Natural killer cell (primary cell): ENCODE measurements at regions not wholly inside any gene's neighbourhood (a gene's known extent, or its start where the extent isn't known, plus 50 kb on each side); places are given as distances from the start of the nearest gene placed in this dataset.

ENCODE experiments used
- ATAC-seq, 3 donors: fragments of 150-1000 bp in 2 of 3; fragments of 200-7000 bp in 1 of 3; cut with Tn5 transposase; 1 replicate in 1 of 3; 2 replicates in 2 of 3; pipeline ENCODE4 v1.10.0; 2021; ENCODE audit warnings: mild to moderate bottlenecking in 2 of 3, moderate library complexity in 2 of 3
- DNase-seq, 2 donors: peaks; one replicate each; pipeline versions ENCODE4 v3.0.0 to v3.0.0-alpha.2; 2013 to 2021; ENCODE audit warnings: mixed read lengths in 1 of 2
- H3K27ac ChIP-seq: one replicate; pipeline ENCODE4 v1.5.1; 2013; ENCODE audit warnings: mild to moderate bottlenecking, low read length
- H3K27me3 ChIP-seq: one replicate; pipeline ENCODE4 v1.6.1; 2013; ENCODE audit warnings: low read length; ENCODE audit not compliant: control insufficient read depth, insufficient read depth
- H3K36me3 ChIP-seq: one replicate; pipeline ENCODE4 v1.6.1; 2013; ENCODE audit warnings: low read length; ENCODE audit not compliant: control insufficient read depth, insufficient read depth
- H3K4me1 ChIP-seq: one replicate; pipeline ENCODE4 v1.6.1; 2013; ENCODE audit warnings: low read length; ENCODE audit not compliant: control insufficient read depth, insufficient read depth
- H3K4me3 ChIP-seq: one replicate; pipeline ENCODE4 v1.5.1; 2013; ENCODE audit warnings: low read length
- H3K9me3 ChIP-seq: one replicate; pipeline ENCODE4 v1.6.1; 2013; ENCODE audit warnings: low read length; ENCODE audit not compliant: control insufficient read depth, insufficient read depth
- H3K27ac Mint-ChIP-seq, 2 donors: one replicate each; pipeline ENCODE4 v1.8.0; 2022; ENCODE audit warnings: mild to moderate bottlenecking in 2 of 2, mixed read lengths in 2 of 2, moderate library complexity in 1 of 2
- H3K27me3 Mint-ChIP-seq, 2 donors: one replicate each; pipeline ENCODE4 v1.8.0; 2022; ENCODE audit warnings: low read depth in 2 of 2, mixed read lengths in 2 of 2
- H3K36me3 Mint-ChIP-seq: one replicate; pipeline ENCODE4 v1.8.0; 2022; ENCODE audit warnings: mixed read lengths
- H3K4me1 Mint-ChIP-seq, 2 donors: one replicate each; pipeline ENCODE4 v1.8.0; 2022; ENCODE audit warnings: mixed read lengths in 2 of 2
- H3K4me3 Mint-ChIP-seq: one replicate; pipeline ENCODE4 v1.8.0; 2022; ENCODE audit warnings: mild to moderate bottlenecking, moderate library complexity, mixed read lengths
- H3K9me3 Mint-ChIP-seq, 2 donors: one replicate each; pipeline ENCODE4 v1.8.0; 2022; ENCODE audit warnings: mixed read lengths in 2 of 2
- CTCF ChIP-seq: fragments of 200-600 bp; IDR thresholded peaks from one replicate; pipeline ENCODE4 v1.8.0; 2022; ENCODE audit warnings: antibody characterized with exemption
- WGBS: methylation state at CpG from one replicate; pipeline ENCODE4 v1.1.7; 2013; ENCODE audit warnings: missing lambda C conversion rate; ENCODE audit not compliant: insufficient coverage; 5-methylcytosine and 5-hydroxymethylcytosine counted together
- intact Hi-C: fragments of 100-400 bp; cut with micrococcal nuclease; formaldehyde crosslinking; loops from one replicate; pipeline ENCODE4 v1.14.2; 2022

GRCh38 chr12:25018146-25018545 lies 69.2 kb upstream of the BCAT1 start:
- Mint-ChIP-seq H3K4me3 (no peak overlapping the region), H3K27me3 (peaks cover 0 to 7% of the 10 kb centered on the region in 2 donors), H3K36me3 (no peaks in the 10 kb centered on the region), H3K27ac (no peak overlapping the region), H3K4me1 (no peaks in the 10 kb centered on the region), H3K9me3 (no peaks in the 10 kb centered on the region)
- no peak for TF ChIP-seq CTCF
- Histone ChIP-seq H3K4me1 (no peaks in the 10 kb centered on the region), H3K27me3 (no peaks in the 10 kb centered on the region), H3K4me3 (no peak overlapping the region), H3K27ac (no peak overlapping the region), H3K9me3 (peaks cover 9% of the 10 kb centered on the region), H3K36me3 (no peaks in the 10 kb centered on the region)
- intact Hi-C loops = no loop called here
- WGBS = 88% methylated on average over 3 of the region's 3 CpGs
- no peak for DNase-seq
- ATAC-seq = no peak

- Histone ChIP-seq H3K27me3 (no peaks in the 10 kb centered on the region), H3K9me3 (peaks cover 9% of the 10 kb centered on the region), H3K4me3 (no peak overlapping the region), H3K27ac (no peak overlapping the region), H3K4me1 (no peaks in the 10 kb centered on the region), H3K36me3 (no peaks in the 10 kb centered on the region)
- H3K36me3 Mint-ChIP-seq = no peaks in the 10 kb centered on the region
- DNase-seq (no peak), ATAC-seq (no peak)
- H3K4me1 Mint-ChIP-seq = no peaks in the 10 kb centered on the region
- no peak overlapping the region for H3K27ac Mint-ChIP-seq
- WGBS = 96% methylated on average over 3 of the region's 3 CpGs
- no peak overlapping the region for H3K4me3 Mint-ChIP-seq
- no peaks in the 10 kb centered on the region for H3K9me3 Mint-ChIP-seq
- intact Hi-C loops = no loop called here
- H3K27me3 Mint-ChIP-seq = peaks cover 0 to 7% of the 10 kb centered on the region in 2 donors
- no peak for TF ChIP-seq CTCF
These were observed 68.4 kb upstream of the BCAT1 start for GRCh38 chr12:25017336-25017735.

GRCh38 chr12:25014961-25015360 lies 66.1 kb upstream of the BCAT1 start:
- no peak overlapping the region for H3K27ac ChIP-seq
- TF ChIP-seq CTCF = no peak
- Mint-ChIP-seq H3K4me1 (no peaks in the 10 kb centered on the region), H3K27me3 (peaks cover 0 to 10% of the 10 kb centered on the region in 2 donors), H3K4me3 (no peak overlapping the region), H3K9me3 (no peaks in the 10 kb centered on the region), H3K36me3 (no peaks in the 10 kb centered on the region), H3K27ac (no peak overlapping the region)
- H3K27me3 ChIP-seq = no peaks in the 10 kb centered on the region
- no peaks in the 10 kb centered on the region for H3K36me3 ChIP-seq
- intact Hi-C loops = no loop called here
- peaks cover 9% of the 10 kb centered on the region for H3K9me3 ChIP-seq
- no peaks in the 10 kb centered on the region for H3K4me1 ChIP-seq
- DNase-seq (no peak), ATAC-seq (no peak)
- no peak overlapping the region for H3K4me3 ChIP-seq
- 92% methylated on average over 2 of the region's 2 CpGs for whole genome bisulfite sequencing

- H3K4me3 ChIP-seq = no peak overlapping the region
- H3K27me3 Mint-ChIP-seq = peaks cover 0 to 6% of the 10 kb centered on the region in 2 donors
- DNase-seq (no peak), ATAC-seq (no peak)
- no peaks in the 10 kb centered on the region for H3K9me3 Mint-ChIP-seq
- no peak overlapping the region for H3K27ac Mint-ChIP-seq
- H3K36me3 Mint-ChIP-seq = no peaks in the 10 kb centered on the region
- no peak overlapping the region for H3K4me3 Mint-ChIP-seq
- intact Hi-C loops = no loop called here
- H3K27me3 ChIP-seq = no peaks in the 10 kb centered on the region
- H3K4me1 ChIP-seq = no peaks in the 10 kb centered on the region
- no peak for TF ChIP-seq CTCF
- WGBS = 94% methylated on average over 4 of the region's 4 CpGs
- H3K27ac ChIP-seq = no peak overlapping the region
- H3K36me3 ChIP-seq = no peaks in the 10 kb centered on the region
- H3K4me1 Mint-ChIP-seq = no peaks in the 10 kb centered on the region
- no peaks in the 10 kb centered on the region for H3K9me3 ChIP-seq
These were observed 64.2 kb upstream of the BCAT1 start for GRCh38 chr12:25013061-25013460.
